GM12874 (cell line): ENCODE measurements at regions not wholly inside any gene's neighbourhood (a gene's known extent, or its start where the extent isn't known, plus 50 kb on each side); places are given as distances from the start of the nearest gene placed in this dataset.

Experiments used
- CTCF ChIP-seq: IDR thresholded peaks from 2 replicates; pipeline ENCODE4 v1.5.1; 2011; ENCODE audit warnings: low read depth, mild to moderate bottlenecking, control low read depth, low read length, moderate library complexity; ENCODE audit not compliant: insufficient read depth

DNA sequence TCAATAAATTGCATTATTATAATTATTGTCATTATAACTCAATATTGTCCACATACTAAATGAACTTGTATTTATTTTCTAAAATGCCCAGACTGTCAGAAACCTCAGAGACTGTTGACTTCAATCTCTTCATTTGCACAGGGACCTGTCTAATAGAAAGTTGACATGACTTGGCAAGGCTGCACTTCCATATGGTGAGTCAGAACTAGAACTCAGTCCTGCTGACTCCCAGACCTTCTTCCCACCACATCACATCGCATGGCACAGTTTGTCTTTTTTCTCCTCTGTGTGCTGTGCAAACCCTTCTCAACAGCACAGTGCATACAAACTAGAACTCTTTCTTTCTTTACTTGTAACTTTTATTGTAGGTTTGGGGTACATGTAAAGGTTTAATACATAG lies 215.1 kb upstream of the BLID start:
- no peak for TF ChIP-seq CTCF

DNA sequence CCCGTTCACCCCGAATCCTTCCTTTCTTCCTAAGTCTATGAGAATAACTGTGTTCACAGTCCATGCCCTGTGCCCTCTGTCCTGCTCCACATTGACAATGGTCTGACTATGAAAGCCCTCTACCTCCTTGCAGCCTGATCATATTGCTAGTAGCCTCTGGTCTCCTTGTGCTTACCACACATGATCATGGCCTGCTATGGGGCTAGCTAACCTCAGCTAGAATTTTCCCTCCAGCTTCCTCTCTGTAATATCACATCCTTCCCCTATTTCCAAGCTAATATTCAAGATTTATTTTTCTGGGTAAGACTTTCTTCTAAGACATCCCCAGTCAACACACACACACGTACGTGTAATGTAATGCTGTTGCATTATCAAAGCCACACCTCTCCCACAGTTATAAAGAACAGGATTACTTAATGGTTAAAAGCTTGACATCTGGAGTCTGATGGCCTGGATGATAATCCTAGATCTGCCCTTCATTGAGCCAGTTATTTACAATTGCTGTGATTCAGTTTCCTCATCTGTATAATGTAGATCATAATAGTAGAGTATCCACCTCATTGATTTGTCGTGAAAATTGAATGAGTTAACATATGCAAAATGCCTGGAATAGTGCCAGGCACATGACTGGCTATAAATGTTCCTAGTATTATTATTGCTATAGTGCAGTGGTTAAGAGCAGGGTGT lies 214.4 kb upstream of the BLID start:
- TF ChIP-seq CTCF: no peak

GRCh38 chr11:122327528-122327927 lies 211.5 kb upstream of the BLID start:
- no peak for TF ChIP-seq CTCF

DNA sequence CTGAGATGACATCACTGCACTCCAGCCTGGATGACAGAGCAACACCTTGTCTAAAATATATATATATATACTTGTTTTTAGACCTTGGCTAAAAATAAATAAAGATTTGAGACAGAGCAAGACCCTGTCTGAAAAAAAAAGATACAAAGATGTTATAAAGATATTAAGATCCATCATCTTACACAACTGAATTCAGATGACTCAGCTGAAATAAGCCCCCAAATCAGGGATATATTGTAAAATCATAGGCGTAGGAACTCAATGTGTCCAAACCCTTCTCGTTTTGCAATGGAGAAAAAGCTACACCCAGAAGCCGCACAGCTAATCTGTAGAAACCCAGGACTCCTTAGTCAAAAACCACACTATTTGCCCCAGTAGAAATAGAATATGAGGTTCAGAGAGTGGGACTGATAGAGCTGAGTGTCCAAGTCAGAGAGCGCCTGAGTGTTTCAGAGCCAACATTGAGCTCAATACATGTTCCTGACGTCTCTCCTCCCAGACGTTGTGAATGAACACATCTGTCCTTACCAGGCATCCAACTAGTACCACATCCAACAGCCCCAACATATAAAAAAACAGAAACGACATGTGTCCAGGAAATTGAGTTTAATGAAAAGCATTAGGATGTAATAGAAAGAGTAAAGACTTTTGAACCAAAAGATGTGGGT lies 207.9 kb upstream of the BLID start:
- TF ChIP-seq CTCF: no peak

DNA sequence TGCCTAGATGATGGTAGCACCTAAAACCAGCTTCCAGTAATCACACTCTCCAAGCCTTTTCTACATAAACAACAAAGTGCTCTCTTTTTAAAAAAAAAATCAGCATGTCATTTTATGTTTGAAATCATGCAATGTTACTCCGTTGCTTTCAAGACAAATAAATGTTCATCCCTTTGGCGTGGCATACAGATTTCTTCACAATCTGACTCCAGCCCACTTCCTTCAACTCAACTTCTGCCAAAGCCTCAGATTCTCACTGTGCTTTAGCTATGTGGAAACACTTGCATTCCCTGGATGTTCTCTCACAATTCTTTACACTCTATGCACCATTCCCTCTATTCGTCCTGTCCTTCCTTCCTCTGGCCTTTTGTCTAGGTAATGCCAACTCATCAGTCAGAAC lies 206.3 kb upstream of the BLID start:
- TF ChIP-seq CTCF: no peak

DNA sequence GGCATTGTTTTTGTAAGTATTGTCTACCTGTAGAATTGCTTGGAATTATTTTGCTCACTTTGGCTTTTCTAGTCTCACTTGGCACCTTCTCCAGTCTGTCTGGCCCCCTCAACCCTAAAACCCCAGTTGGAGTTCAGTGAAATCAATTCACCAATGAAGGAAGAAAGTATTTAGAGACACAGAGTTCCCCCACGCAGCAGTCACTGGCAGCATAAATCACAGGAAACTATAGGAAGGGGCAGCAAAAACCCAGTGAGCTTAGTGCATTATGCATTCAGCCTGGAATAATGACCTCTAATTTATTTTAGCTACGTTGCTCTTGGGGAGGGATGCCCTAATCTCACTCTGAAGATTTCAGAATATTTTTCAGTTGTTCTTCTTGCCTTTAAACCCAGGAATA lies 204.7 kb upstream of the BLID start:
- TF ChIP-seq CTCF: no peak

DNA sequence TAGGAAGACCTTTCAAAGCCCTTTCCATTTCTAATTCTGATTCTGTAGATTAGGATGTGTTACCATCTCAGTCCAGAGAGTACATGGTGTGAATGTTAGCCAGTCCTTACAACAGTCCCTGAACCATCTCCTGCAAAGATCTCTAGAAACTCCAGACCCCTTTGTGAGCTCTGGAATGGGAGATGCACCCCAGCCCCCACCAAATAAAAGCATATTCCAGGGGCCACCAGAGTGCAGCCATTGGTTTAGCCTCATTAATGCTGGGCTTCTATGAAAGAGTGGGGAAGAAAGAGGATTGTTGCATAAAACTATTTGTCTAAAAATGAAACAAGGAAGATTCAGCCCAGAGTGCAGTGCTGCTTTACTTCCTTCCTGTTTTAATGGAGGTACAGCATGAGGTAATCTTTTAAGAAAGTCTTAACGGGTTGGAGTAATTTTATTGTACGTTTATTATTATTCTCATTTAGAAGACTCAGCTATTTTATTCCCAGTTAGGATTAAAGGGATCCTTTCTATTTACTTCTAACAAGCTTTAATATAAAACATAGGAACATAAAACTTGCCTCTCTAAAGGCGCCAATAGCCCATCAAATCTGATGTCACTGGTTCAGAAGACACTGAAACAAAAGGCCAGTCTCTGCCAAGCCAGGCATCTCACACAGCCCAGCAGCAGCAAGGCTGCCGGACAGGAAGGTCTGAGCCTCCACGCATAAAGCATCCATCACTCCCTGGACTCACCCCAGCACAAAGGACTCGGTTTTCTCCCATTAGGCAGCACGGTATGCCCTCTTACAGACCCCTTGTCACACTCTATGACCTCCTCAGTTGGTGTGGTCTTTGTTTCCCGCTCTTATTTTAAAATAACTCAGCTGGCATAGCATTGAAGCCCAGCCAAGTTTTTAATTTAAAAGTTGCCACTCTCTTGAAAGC lies 203.9 kb upstream of the BLID start:
- no peak for TF ChIP-seq CTCF
